Natural killer cell (primary cell): ENCODE measurements at regions not wholly inside any gene's neighbourhood (a gene's known extent, or its start where the extent isn't known, plus 50 kb on each side); places are given as distances from the start of the nearest gene placed in this dataset.

Source experiments
- ATAC-seq, 3 donors: fragments of 150-1000 bp in 2 of 3; fragments of 200-7000 bp in 1 of 3; cut with Tn5 transposase; 1 replicate in 1 of 3; 2 replicates in 2 of 3; pipeline ENCODE4 v1.10.0; 2021; ENCODE audit warnings: mild to moderate bottlenecking in 2 of 3, moderate library complexity in 2 of 3
- DNase-seq, 2 donors: peaks; one replicate each; pipeline versions ENCODE4 v3.0.0 to v3.0.0-alpha.2; 2013 to 2021; ENCODE audit warnings: mixed read lengths in 1 of 2
- H3K27ac ChIP-seq: one replicate; pipeline ENCODE4 v1.5.1; 2013; ENCODE audit warnings: mild to moderate bottlenecking, low read length
- H3K27me3 ChIP-seq: one replicate; pipeline ENCODE4 v1.6.1; 2013; ENCODE audit warnings: low read length; ENCODE audit not compliant: control insufficient read depth, insufficient read depth
- H3K36me3 ChIP-seq: one replicate; pipeline ENCODE4 v1.6.1; 2013; ENCODE audit warnings: low read length; ENCODE audit not compliant: control insufficient read depth, insufficient read depth
- H3K4me1 ChIP-seq: one replicate; pipeline ENCODE4 v1.6.1; 2013; ENCODE audit warnings: low read length; ENCODE audit not compliant: control insufficient read depth, insufficient read depth
- H3K4me3 ChIP-seq: one replicate; pipeline ENCODE4 v1.5.1; 2013; ENCODE audit warnings: low read length
- H3K9me3 ChIP-seq: one replicate; pipeline ENCODE4 v1.6.1; 2013; ENCODE audit warnings: low read length; ENCODE audit not compliant: control insufficient read depth, insufficient read depth
- H3K27ac Mint-ChIP-seq, 2 donors: one replicate each; pipeline ENCODE4 v1.8.0; 2022; ENCODE audit warnings: mild to moderate bottlenecking in 2 of 2, mixed read lengths in 2 of 2, moderate library complexity in 1 of 2
- H3K27me3 Mint-ChIP-seq, 2 donors: one replicate each; pipeline ENCODE4 v1.8.0; 2022; ENCODE audit warnings: low read depth in 2 of 2, mixed read lengths in 2 of 2
- H3K36me3 Mint-ChIP-seq: one replicate; pipeline ENCODE4 v1.8.0; 2022; ENCODE audit warnings: mixed read lengths
- H3K4me1 Mint-ChIP-seq, 2 donors: one replicate each; pipeline ENCODE4 v1.8.0; 2022; ENCODE audit warnings: mixed read lengths in 2 of 2
- H3K4me3 Mint-ChIP-seq: one replicate; pipeline ENCODE4 v1.8.0; 2022; ENCODE audit warnings: mild to moderate bottlenecking, moderate library complexity, mixed read lengths
- H3K9me3 Mint-ChIP-seq, 2 donors: one replicate each; pipeline ENCODE4 v1.8.0; 2022; ENCODE audit warnings: mixed read lengths in 2 of 2
- CTCF ChIP-seq: fragments of 200-600 bp; IDR thresholded peaks from one replicate; pipeline ENCODE4 v1.8.0; 2022; ENCODE audit warnings: antibody characterized with exemption
- WGBS: methylation state at CpG from one replicate; pipeline ENCODE4 v1.1.7; 2013; ENCODE audit warnings: missing lambda C conversion rate; ENCODE audit not compliant: insufficient coverage; 5-methylcytosine and 5-hydroxymethylcytosine counted together
- intact Hi-C: fragments of 100-400 bp; cut with micrococcal nuclease; formaldehyde crosslinking; loops from one replicate; pipeline ENCODE4 v1.14.2; 2022

GRCh38 chr16:22614271-22614947, 103.7 kb downstream of the NPIPB5 start:
- Mint-ChIP-seq H3K4me1 (no peaks in the 10 kb centered on the region), H3K4me3 (no peak overlapping the region), H3K9me3 (no peaks in the 10 kb centered on the region), H3K27me3 (peaks cover 12 to 54% of the 10 kb centered on the region in 2 donors), H3K27ac (no peak overlapping the region), H3K36me3 (no peaks in the 10 kb centered on the region)
- Histone ChIP-seq H3K27me3 (peaks cover 4% of the 10 kb centered on the region), H3K27ac (no peak overlapping the region), H3K4me1 (no peaks in the 10 kb centered on the region), H3K4me3 (no peak overlapping the region), H3K9me3 (no peaks in the 10 kb centered on the region), H3K36me3 (no peaks in the 10 kb centered on the region)
- intact Hi-C loops, result no loop called here
- no peak for TF ChIP-seq CTCF
- WGBS, result 84% methylated on average over 6 of the region's 6 CpGs
- ATAC-seq (no peak), DNase-seq (no peak)

GRCh38 chr16:22618842-22619241, 108.2 kb downstream of the NPIPB5 start:
- Histone ChIP-seq H3K36me3 (no peaks in the 10 kb centered on the region), H3K4me3 (no peak overlapping the region), H3K4me1 (no peaks in the 10 kb centered on the region), H3K9me3 (no peaks in the 10 kb centered on the region), H3K27ac (no peak overlapping the region), H3K27me3 (peaks cover 4% of the 10 kb centered on the region)
- Mint-ChIP-seq H3K36me3 (no peaks in the 10 kb centered on the region), H3K4me1 (no peaks in the 10 kb centered on the region), H3K4me3 (no peak overlapping the region), H3K27me3 (peaks cover 12 to 47% of the 10 kb centered on the region in 2 donors), H3K27ac (no peak overlapping the region), H3K9me3 (no peaks in the 10 kb centered on the region)
- intact Hi-C loops, result no loop called here
- WGBS, result 85% methylated on average over 5 of the region's 5 CpGs
- TF ChIP-seq CTCF, result no peak
- ATAC-seq (no peak), DNase-seq (no peak)

- Mint-ChIP-seq H3K4me3 (no peak overlapping the region), H3K4me1 (no peaks in the 10 kb centered on the region), H3K27me3 (peaks cover 4 to 22% of the 10 kb centered on the region in 2 donors), H3K27ac (no peak overlapping the region), H3K9me3 (no peaks in the 10 kb centered on the region), H3K36me3 (no peaks in the 10 kb centered on the region)
- intact Hi-C loops, result no loop called here
- TF ChIP-seq CTCF, result no peak
- DNase-seq (no peak), ATAC-seq (no peak)
- peaks cover 4% of the 10 kb centered on the region for H3K27me3 ChIP-seq
- no peaks in the 10 kb centered on the region for H3K4me1 ChIP-seq
- H3K9me3 ChIP-seq, result no peaks in the 10 kb centered on the region
- H3K4me3 ChIP-seq, result no peak overlapping the region
- 73% methylated on average over 7 of the region's 7 CpGs for WGBS
- H3K27ac ChIP-seq, result no peak overlapping the region
- no peaks in the 10 kb centered on the region for H3K36me3 ChIP-seq
These were observed 111.0 kb downstream of the NPIPB5 start for GRCh38 chr16:22621586-22622155.

GRCh38 chr16:22622703-22623102, 112.0 kb downstream of the NPIPB5 start:
- H3K4me3 Mint-ChIP-seq, result no peak overlapping the region
- intact Hi-C loops, result no loop called here
- H3K36me3 Mint-ChIP-seq, result no peaks in the 10 kb centered on the region
- TF ChIP-seq CTCF, result no peak
- ATAC-seq, result no peak
- WGBS, result 84% methylated on average over 5 of the region's 5 CpGs
- Histone ChIP-seq H3K36me3 (no peaks in the 10 kb centered on the region), H3K27ac (no peak overlapping the region), H3K27me3 (no peaks in the 10 kb centered on the region), H3K4me3 (no peak overlapping the region), H3K9me3 (no peaks in the 10 kb centered on the region), H3K4me1 (no peaks in the 10 kb centered on the region)
- no peak for DNase-seq
- H3K4me1 Mint-ChIP-seq, result no peaks in the 10 kb centered on the region
- peaks cover 4 to 12% of the 10 kb centered on the region in 2 donors for H3K27me3 Mint-ChIP-seq
- H3K27ac Mint-ChIP-seq, result no peak overlapping the region
- no peaks in the 10 kb centered on the region for H3K9me3 Mint-ChIP-seq
